Fibroblast of the aortic adventitia (primary cell): ENCODE measurements at regions not wholly inside any gene's neighbourhood (a gene's known extent, or its start where the extent isn't known, plus 50 kb on each side); places are given as distances from the start of the nearest gene placed in this dataset.
A peak's percentile ranks its signal among the peaks of the same experiment; 100 is the strongest.

Experiments
- DNase-seq: peaks from one replicate; pipeline ENCODE4 v3.0.0-alpha.2; 2010; ENCODE audit warnings: low read depth
- H3K4me3 ChIP-seq: 2 replicates; pipeline ENCODE4 v1.5.1; 2011; ENCODE audit warnings: low read depth, mild to moderate bottlenecking, control low read depth, low read length, moderate library complexity
- CTCF ChIP-seq: IDR thresholded peaks from 2 replicates; pipeline ENCODE4 v1.5.1; 2011; ENCODE audit warnings: mild to moderate bottlenecking, low read length, control low read depth, inconsistent platforms; ENCODE audit not compliant: insufficient read depth

DNA sequence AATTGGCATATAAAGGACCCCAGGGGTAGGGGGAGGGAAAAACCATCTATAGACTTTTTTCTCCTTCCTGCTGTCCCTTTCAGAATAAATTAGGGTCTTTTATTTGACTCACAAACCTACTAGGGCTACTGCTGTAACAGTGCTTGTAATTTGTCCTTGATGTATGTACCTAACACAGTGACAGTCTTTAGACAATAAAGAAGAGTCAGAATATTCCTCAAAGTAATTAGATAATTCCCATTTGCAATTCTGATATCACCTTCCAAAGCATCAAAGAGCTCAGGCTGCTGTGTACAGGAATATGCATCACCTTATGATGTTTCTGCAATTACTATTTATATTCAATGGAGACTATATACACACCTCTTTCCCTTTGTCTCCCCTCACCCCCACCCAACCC lies 161.7 kb downstream of the MREG start:
- no peak for DNase-seq
- TF ChIP-seq CTCF, result no peak
- no peak overlapping the region for H3K4me3 ChIP-seq

GRCh38 chr2:215851082-215851481 lies 162.3 kb downstream of the MREG start:
- no peak for TF ChIP-seq CTCF
- peak; percentile 51 for DNase-seq
- no peak overlapping the region for H3K4me3 ChIP-seq

- H3K4me3 ChIP-seq, result no peak overlapping the region
- TF ChIP-seq CTCF, result no peak
These were observed 163.0 kb downstream of the MREG start for GRCh38 chr2:215850380-215850779.

DNA sequence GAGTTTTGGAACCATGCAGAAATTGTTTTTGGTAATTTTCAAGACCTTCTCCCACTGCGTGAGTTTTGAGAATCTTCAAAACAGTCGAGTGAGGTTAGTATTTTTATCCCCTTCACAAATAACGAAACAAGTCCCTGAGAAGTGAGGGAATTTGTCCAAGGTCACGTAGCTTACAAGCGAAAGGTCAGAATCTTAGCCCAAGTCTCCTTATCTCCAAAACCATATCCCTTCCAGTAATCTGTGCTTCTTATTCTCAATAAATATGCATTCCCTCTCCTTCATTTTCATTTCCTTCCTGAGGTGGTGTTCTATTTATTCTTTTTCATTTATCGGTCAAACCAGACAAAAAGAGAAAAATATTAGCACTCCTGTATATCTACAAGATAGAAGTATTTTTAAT lies 163.6 kb downstream of the MREG start:
- TF ChIP-seq CTCF, result no peak
- DNase-seq, result no peak

More at GRCh38 chr2:215850380-215850779, 163.0 kb downstream of the MREG start:
- DNase-seq, result no peak

DNA sequence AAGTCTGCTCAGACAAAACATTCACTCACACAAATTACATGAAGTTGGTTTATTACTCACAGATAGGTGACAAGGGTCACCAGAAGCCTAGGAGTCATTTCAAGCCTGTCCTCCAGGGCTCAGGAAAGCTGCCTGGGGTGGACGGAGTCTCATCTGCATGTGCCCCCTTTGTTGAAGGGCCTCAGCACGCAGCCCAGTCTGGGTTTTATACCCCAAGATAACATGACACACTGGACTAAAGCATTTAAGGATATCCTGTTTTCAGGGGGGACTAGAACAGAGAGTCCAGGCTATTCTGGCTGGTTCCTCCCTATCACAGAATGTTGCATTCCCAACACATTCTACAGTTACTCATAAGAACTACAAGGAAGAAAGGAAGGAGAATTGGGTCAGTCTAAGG lies 164.7 kb downstream of the MREG start:
- H3K4me3 ChIP-seq, result no peak overlapping the region
- DNase-seq, result no peak
- TF ChIP-seq CTCF, result no peak

More for the DNA sequence above, 163.6 kb downstream of the MREG start:
- H3K4me3 ChIP-seq, result no peak overlapping the region

- H3K4me3 ChIP-seq, result no peak overlapping the region
- no peak for TF ChIP-seq CTCF
- DNase-seq, result no peak
These were observed 165.2 kb downstream of the MREG start for GRCh38 chr2:215848146-215848545.

DNA sequence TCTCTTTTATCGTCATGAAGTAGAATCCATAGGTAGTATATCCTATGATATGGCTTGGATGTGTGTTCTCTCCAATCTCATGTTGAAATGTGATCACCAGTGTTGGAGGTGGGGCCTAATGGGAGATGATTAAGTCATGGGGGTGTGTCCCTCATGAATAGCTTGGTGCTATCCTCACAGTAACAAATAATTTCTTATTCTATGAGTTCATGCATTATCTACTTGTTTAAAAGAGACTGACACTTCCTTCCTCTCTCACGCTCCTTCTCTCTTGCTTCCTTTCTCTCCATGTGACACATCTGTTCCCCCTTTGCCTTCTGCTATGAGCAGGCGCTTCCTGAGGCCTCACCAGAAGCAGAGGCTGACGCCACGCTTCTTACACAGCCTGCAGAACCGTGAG lies 165.6 kb downstream of the MREG start:
- TF ChIP-seq CTCF, result no peak
- no peak overlapping the region for H3K4me3 ChIP-seq
- DNase-seq, result no peak
